Stimulated activated effector memory CD8-positive, alpha-beta T cell treated with anti-CD3 and anti-CD28 coated beads, Interleukin-12 subunit alpha, Interleukin-12 subunit beta, amount 100 ng/mL, for 72 hours (primary cell): ENCODE measurements at regions not wholly inside any gene's neighbourhood (a gene's known extent, or its start where the extent isn't known, plus 50 kb on each side); places are given as distances from the start of the nearest gene placed in this dataset.
"Not testable (repeated sequence)": the region's sequence is repeated elsewhere in the genome, so short reads cannot be mapped to it uniquely, and the experiment has no call there.

Experiments used
- ATAC-seq: fragments of 150-1000 bp; cut with Tn5 transposase; 2 replicates; pipeline ENCODE4 v1.10.0; 2021
- DNase-seq, 2 donors: peaks; one replicate each; pipeline ENCODE4 v3.0.0; 2021 to 2022; ENCODE audit warnings: low spot score in 2 of 2
- H3K27ac Mint-ChIP-seq: one replicate; pipeline ENCODE4 v1.8.0; 2022; ENCODE audit warnings: mild to moderate bottlenecking, mixed read lengths
- H3K36me3 Mint-ChIP-seq: one replicate; pipeline ENCODE4 v1.8.0; 2022; ENCODE audit warnings: mild to moderate bottlenecking, mixed read lengths
- H3K4me1 Mint-ChIP-seq: one replicate; pipeline ENCODE4 v1.8.0; 2022; ENCODE audit warnings: mixed read lengths
- H3K4me3 Mint-ChIP-seq: one replicate; pipeline ENCODE4 v1.8.0; 2022; ENCODE audit warnings: mild to moderate bottlenecking, mixed read lengths
- H3K9me3 Mint-ChIP-seq: one replicate; pipeline ENCODE4 v1.8.0; 2022; ENCODE audit warnings: mixed read lengths

DNA sequence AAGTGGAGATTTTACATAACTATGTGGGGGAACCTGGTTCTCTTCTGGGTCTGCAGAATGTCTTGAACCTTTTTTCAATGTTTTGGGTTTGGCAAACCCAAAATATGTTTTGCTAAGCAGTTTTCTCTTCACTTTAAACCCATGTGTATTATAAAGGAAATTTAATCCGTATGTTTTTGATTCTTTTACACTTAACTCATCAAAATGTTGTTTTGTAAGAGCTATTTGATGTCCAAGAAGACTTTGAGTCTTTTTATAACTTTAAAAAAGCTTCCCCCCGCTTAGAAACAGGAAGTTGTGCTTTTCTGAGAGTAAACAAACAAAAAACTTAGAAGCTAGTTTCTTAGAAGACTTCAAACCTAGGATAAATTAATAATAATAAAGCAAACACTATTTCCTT is 81.9 kb upstream of the CEP162 start:
- Mint-ChIP-seq H3K36me3 (no peaks in the 10 kb centered on the region), H3K4me1 (no peaks in the 10 kb centered on the region), H3K27ac (no peak overlapping the region), H3K9me3 (no peaks in the 10 kb centered on the region), H3K4me3 (no peak overlapping the region)
- ATAC-seq (no peak), DNase-seq (no peak)

DNA sequence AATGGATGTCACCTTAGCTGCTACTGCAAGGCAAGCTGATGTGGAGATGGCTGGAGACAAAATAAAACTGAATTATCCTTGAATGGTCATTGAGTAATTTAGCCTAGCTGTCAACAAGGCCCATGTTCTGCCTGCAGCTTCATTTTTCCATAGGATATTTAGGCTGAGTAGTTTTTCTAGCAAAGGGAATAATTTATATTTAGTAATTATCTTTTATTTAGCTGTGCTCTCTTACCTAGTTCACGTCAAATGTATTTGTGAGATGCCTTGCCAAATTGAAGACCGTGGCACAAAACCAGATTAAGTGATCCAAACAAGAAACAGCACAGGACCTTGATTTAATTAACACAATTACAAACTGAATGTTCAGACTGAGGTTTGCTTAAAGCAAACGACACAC is 77.4 kb upstream of the CEP162 start:
- Mint-ChIP-seq H3K27ac (no peak overlapping the region), H3K4me1 (no peaks in the 10 kb centered on the region), H3K4me3 (no peak overlapping the region), H3K9me3 (peaks cover 3% of the 10 kb centered on the region), H3K36me3 (no peaks in the 10 kb centered on the region)
- no peak for ATAC-seq
- no peak for DNase-seq

DNA sequence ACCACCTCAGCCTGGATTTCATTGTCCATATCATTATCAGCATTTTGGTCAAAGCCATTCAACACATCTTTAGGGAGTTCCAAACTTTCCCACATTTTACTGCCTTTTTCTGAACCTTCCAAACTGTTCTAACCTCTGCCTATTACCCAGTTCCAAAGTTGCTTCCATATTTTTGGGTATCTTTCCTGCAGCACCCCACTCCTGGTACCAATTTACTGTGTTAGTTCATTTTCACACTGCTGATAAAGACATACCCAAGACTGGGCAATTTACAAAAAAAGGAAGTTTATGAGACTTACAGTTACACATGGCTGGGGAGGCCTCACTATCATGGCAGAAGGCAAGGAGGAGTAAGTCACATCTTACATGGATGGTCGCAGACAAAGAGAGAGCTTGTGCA is 63.6 kb upstream of the CEP162 start:
- H3K4me3 Mint-ChIP-seq, ATAC-seq, H3K4me1 Mint-ChIP-seq: not testable (repeated sequence)

DNA sequence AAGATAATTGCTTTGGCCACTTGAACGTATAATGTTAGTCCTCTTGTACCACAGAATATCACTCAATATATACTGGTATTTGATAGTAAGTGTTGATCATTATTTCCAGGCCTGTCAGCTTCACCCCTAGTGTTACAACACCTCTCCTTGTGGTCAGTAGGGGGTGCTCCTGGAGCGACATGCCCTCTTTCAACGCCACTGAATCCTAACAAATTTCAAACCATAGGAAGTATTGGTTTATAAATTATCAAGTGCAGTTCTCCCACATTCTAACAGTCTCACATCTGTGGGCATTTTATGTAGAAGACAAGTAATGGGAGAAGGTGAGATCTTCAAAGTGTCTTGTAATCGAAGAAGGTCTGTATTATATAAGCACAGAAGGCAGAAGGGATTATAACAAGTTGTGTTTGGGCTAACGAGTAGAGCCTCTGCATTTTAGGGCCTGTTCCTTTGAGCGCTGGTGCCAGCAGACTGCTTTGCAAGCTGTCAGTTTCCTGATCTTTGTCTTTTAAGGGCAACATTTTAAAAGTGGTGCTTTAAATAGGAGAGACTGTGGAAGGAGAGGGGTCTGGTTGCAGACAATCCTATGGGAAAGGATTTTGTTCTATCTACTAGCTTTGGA is 57.1 kb upstream of the CEP162 start:
- Mint-ChIP-seq H3K36me3 (no peaks in the 10 kb centered on the region), H3K27ac (no peak overlapping the region), H3K9me3 (no peaks in the 10 kb centered on the region), H3K4me1 (no peaks in the 10 kb centered on the region), H3K4me3 (no peak overlapping the region)
- ATAC-seq (no peak), DNase-seq (no peak)

More for the DNA sequence above, 63.6 kb upstream of the CEP162 start:
- peaks cover 11% of the 10 kb centered on the region for H3K9me3 Mint-ChIP-seq
- DNase-seq, H3K27ac Mint-ChIP-seq, H3K36me3 Mint-ChIP-seq: not testable (repeated sequence)

DNA sequence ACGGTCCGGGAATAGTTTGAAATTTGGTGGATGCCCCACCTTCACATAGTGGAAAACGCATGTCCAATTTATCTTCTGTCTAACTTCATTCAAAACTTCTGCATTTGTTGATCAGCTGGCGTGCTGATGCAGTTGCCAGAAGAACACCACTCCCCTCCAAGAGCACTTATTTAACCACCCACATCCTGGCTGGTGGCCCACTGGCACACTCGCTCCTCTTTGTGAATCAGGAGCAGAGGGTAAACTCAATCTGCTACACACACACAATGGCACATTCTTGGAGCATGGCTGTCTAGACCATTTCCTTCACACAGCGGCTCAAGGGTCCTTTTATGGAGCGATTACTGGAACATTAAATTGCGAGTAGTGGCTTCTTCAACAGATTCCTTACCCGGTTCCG is 55.1 kb upstream of the CEP162 start:
- Mint-ChIP-seq H3K4me1 (no peaks in the 10 kb centered on the region), H3K36me3 (no peaks in the 10 kb centered on the region), H3K4me3 (no peak overlapping the region), H3K27ac (no peak overlapping the region), H3K9me3 (no peaks in the 10 kb centered on the region)
- DNase-seq (no peak), ATAC-seq (no peak)

DNA sequence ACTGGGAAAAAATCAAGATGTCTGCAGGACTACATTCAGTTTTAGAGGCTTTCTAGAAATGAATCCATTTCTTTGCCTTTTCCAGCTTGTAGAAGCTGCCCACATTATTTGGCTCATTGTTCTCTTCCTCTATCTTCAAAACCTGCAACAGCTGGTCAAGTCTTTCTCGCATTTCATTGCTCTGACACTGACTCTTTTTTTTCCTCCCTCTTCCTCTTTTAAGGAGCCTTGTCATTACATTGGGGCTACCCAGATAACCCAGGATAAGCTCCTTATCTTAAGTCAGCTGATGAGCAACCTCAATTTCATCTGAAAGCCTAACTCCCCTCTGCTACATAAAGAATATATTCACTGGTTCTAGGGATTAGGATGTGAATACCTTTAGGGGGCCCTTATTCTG is 53.2 kb upstream of the CEP162 start:
- Mint-ChIP-seq H3K4me1 (no peaks in the 10 kb centered on the region), H3K9me3 (no peaks in the 10 kb centered on the region), H3K36me3 (no peaks in the 10 kb centered on the region), H3K27ac (no peak overlapping the region), H3K4me3 (no peak overlapping the region)
- no peak for DNase-seq
- no peak for ATAC-seq

DNA sequence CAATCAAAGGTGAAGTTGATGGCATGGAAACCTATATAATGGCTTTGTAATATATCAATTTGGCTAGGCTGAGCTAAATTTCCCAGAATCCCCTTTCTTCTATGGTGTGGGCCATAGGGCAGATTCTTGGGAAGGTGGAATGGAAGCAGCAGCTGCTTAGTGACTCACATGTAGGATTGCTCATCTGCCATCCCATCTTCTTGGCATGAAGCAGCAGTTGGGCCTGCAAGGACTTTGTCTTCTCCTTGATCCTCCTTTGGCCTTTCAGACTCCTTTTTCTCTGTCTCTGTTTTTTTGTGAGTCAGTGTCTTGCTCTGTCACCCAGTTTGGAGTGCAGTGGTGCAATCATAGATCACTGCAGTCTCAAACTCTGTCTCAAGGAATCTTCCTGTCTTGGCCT is 52.6 kb upstream of the CEP162 start:
- Mint-ChIP-seq H3K4me3 (no peak overlapping the region), H3K36me3 (no peaks in the 10 kb centered on the region), H3K9me3 (no peaks in the 10 kb centered on the region), H3K27ac (no peak overlapping the region), H3K4me1 (no peaks in the 10 kb centered on the region)
- no peak for ATAC-seq
- no peak for DNase-seq

DNA sequence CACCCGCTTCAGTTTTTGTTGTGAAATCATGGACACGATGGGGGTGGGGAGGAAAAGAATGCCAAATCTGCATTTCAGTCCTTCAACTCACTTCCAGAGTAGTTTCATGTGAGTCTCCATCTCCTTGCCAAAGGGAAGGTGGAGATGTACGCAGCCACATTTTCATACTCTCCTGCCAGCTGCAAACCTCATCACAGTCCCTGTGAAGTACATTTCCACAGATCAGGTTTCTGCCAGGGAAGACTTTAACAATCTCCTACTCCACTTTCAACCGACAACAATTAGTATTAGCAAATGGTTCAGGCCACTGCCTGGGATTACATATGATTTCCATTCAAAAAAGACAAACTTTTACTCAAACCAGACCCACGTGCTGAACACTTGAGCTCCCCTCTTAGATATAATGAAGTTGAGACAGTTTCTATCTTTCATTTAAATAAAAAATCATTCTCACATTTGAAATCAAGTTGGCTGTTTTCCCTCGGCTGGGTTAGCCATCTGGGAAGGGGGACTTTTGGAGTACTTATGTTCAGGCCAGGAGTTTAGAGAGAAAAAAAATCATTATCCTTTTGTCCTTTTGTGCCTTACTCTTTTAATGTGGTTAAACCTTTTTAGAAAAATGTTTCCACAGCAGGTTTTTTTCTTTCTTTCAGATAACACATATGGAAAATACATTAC is 51.0 kb upstream of the CEP162 start:
- Mint-ChIP-seq H3K9me3 (no peaks in the 10 kb centered on the region), H3K27ac (no peak overlapping the region), H3K36me3 (no peaks in the 10 kb centered on the region), H3K4me3 (no peak overlapping the region), H3K4me1 (no peaks in the 10 kb centered on the region)
- DNase-seq (no peak), ATAC-seq (no peak)
